GM10248 (cell line): ENCODE measurements at regions not wholly inside any gene's neighbourhood (a gene's known extent, or its start where the extent isn't known, plus 50 kb on each side); places are given as distances from the start of the nearest gene placed in this dataset.

Experiments used
- CTCF ChIA-PET: fragments of 300-600 bp; sonication (Branson Sonifier 250); formaldehyde crosslinking; extraction: SDS; loops from one replicate; lab custom pipeline; 2021; ENCODE audit warnings: antibody characterized with exemption; lab: Yijun Ruan, JAX
- POLR2A ChIA-PET: fragments of 350-650 bp; sonication (Branson Sonifier 250); formaldehyde crosslinking; extraction: SDS; loops from one replicate; lab custom pipeline; 2020; ENCODE audit warnings: antibody characterized with exemption; lab: Yijun Ruan, JAX
- DNase-seq: peaks from one replicate; pipeline ENCODE4 v3.0.0; 2012; ENCODE audit errors: extremely low spot score
- CTCF ChIP-seq: IDR thresholded peaks from 2 replicates; pipeline ENCODE4 v1.5.1; 2012; ENCODE audit warnings: mild to moderate bottlenecking, low read depth; ENCODE audit errors: extremely low read depth, missing control alignments, control extremely low read depth

GRCh38 chr9:18379073-18379811 is 94.7 kb upstream of the ADAMTSL1 start:
- ChIA-PET CTCF (interaction anchor here (1.1 to 1.2 kb wide), 2 partner anchors 122 to 125 kb away, joined by 3 read pairs; no protein-coding TSS in a partner anchor), POLR2A (no interaction called here)
- no peak for TF ChIP-seq CTCF
- DNase-seq, result no peak

- ChIA-PET CTCF (no interaction called here), POLR2A (no interaction called here)
- no peak for TF ChIP-seq CTCF
- DNase-seq, result no peak
Observed at GRCh38 chr9:18382243-18382642, 91.7 kb upstream of the ADAMTSL1 start.

GRCh38 chr9:18384066-18384465 is 89.9 kb upstream of the ADAMTSL1 start:
- no peak for TF ChIP-seq CTCF
- ChIA-PET POLR2A (no interaction called here), CTCF (no interaction called here)
- DNase-seq, result no peak

- CTCF ChIA-PET, result interaction anchor here (1.2 to 1.6 kb wide), 2 partner anchors 12 to 56 kb away, joined by 4 to 7 read pairs; no protein-coding TSS in a partner anchor
- POLR2A ChIA-PET, result no interaction called here
- no peak for DNase-seq
- no peak for TF ChIP-seq CTCF
Observed at GRCh38 chr9:18385696-18386490, 88.1 kb upstream of the ADAMTSL1 start.

- POLR2A ChIA-PET, result no interaction called here
- CTCF ChIA-PET, result no interaction called here
- no peak for TF ChIP-seq CTCF
- DNase-seq, result no peak
Observed at GRCh38 chr9:18390393-18390792, 83.6 kb upstream of the ADAMTSL1 start.

GRCh38 chr9:18393340-18394130 is 80.4 kb upstream of the ADAMTSL1 start:
- no peak for DNase-seq
- TF ChIP-seq CTCF, result no peak
- POLR2A ChIA-PET, result no interaction called here
- CTCF ChIA-PET, result no interaction called here
